ENCODE measurements at regions not wholly inside any gene's neighbourhood (a gene's known extent, or its start where the extent isn't known, plus 50 kb on each side); places are given as distances from the start of the nearest gene placed in this dataset.
A peak's percentile ranks its signal among the peaks of the same experiment; 100 is the strongest.

DNA sequence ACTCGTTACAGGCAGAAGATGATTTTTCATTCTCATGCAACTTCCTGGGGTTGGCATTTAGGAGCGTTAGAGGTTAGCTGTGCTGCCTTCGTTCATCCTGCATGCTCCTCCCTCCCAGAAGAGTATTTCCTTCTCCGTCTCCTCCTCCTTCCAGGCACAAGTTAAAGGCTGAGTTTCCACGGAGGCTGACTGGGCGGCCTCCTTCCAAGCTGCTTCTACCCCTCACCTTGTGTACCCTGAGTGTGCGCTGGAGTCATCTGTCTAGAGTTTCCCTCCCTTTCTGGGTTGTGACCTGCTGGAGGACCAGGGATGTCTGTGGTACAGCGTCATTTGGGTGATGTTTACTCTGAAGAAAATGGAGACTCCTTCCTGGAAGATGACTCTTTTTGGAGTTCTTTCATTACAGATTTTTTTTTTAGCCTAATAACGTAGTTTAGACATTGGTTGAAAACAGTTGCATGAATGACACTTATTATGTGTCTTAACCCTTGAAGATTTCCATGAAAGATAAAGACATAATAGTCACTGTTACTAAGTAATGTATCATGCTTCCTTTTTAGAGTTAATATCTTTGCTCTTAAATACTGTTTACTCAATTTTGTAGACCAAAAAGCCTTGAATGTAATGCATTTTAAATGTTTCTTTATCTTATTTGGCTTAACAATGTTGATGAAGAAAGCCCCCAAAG lies 146.9 kb downstream of the TENT4A start:
- Histone ChIP-seq H3K4me2 (ENCODE audit: insufficient read depth, insufficient read length, low read length) (no peak overlapping the region), H3K79me1 (ENCODE audit: insufficient read depth, low read depth, low read length, poor library complexity, severe bottlenecking) (no peaks in the 10 kb centered on the region), H4K8ac (replicated peaks; ENCODE audit: insufficient read length, low read depth, low read length) (no peak overlapping the region), H4K20me1 (ENCODE audit: control insufficient read depth, insufficient read depth, insufficient read length) (no peaks in the 10 kb centered on the region), H3K18ac (ENCODE audit: insufficient read length, low read depth, low read length) (no peak overlapping the region), H2BK20ac (ENCODE audit: low read depth, low read length, poor library complexity, severe bottlenecking) (no peak overlapping the region), H3K56ac (ENCODE audit: insufficient read length, low read depth, low read length) (no peak overlapping the region), H2AK5ac (ENCODE audit: insufficient read length, low read length) (no peak overlapping the region), H3K23me2 (ENCODE audit: insufficient read length, low read depth, low read length, poor library complexity, severe bottlenecking) (no peaks in the 10 kb centered on the region), H3K23ac (ENCODE audit: insufficient read length, low read depth, low read length) (no peak overlapping the region), H2BK5ac (ENCODE audit: insufficient read length, low read length) (no peak overlapping the region), H3K4ac (ENCODE audit: low read depth, low read length) (no peak overlapping the region), H3K27me3 (ENCODE audit: insufficient read depth, low read length) (no peaks in the 10 kb centered on the region), H2BK12ac (ENCODE audit: insufficient read length, low read depth, low read length) (no peak overlapping the region), H3K9me3 (ENCODE audit: control insufficient read depth, low read depth, low read length) (peaks cover 6% of the 10 kb centered on the region), H4K5ac (ENCODE audit: insufficient read length, low read depth, low read length) (no peak overlapping the region), H3K14ac (ENCODE audit: insufficient read depth, low read length) (no peak overlapping the region), H3K79me2 (ENCODE audit: insufficient read depth, low read length) (no peaks in the 10 kb centered on the region), H4K91ac (ENCODE audit: insufficient read length, low read depth, low read length) (no peak overlapping the region), H2AFZ (ENCODE audit: low read length) (no peak overlapping the region), H3K4me1 (ENCODE audit: insufficient read depth, low read length) (no peaks in the 10 kb centered on the region), H3K27ac (ENCODE audit: insufficient read length, low read depth, low read length) (no peak overlapping the region), H3K9ac (ENCODE audit: extremely low read depth, insufficient read length, low read length) (no peak overlapping the region), H2BK15ac (ENCODE audit: low read depth, low read length) (no peak overlapping the region), H3T11ph (ENCODE audit: low read length) (no peak overlapping the region), H2BK120ac (ENCODE audit: low read depth, low read length, poor library complexity, severe bottlenecking) (no peak overlapping the region)
- Mint-ChIP-seq H3K4me3 (no peak overlapping the region; a peak in 1 of 5 replicates), H3K4me1 (no peaks in the 10 kb centered on the region), H3K27ac (0 out of 7 replicates have a peak overlapping the region, but pooled peaks of 1 of the 3 experiments have one; percentile 5), H3K36me3 (ENCODE audit: insufficient read depth in 1 of 3, low read depth in 3 of 3) (peaks cover 4 to 8% (median 5%) of the 10 kb centered on the region in 3 experiments; a peak in 3 of 7 replicates), H3K9me3 (peaks cover 24 to 26% of the 10 kb centered on the region in 2 experiments), H3K27me3 (ENCODE audit: low read depth) (peaks cover 11% of the 10 kb centered on the region)
- TF ChIP-seq, protein P1, sequence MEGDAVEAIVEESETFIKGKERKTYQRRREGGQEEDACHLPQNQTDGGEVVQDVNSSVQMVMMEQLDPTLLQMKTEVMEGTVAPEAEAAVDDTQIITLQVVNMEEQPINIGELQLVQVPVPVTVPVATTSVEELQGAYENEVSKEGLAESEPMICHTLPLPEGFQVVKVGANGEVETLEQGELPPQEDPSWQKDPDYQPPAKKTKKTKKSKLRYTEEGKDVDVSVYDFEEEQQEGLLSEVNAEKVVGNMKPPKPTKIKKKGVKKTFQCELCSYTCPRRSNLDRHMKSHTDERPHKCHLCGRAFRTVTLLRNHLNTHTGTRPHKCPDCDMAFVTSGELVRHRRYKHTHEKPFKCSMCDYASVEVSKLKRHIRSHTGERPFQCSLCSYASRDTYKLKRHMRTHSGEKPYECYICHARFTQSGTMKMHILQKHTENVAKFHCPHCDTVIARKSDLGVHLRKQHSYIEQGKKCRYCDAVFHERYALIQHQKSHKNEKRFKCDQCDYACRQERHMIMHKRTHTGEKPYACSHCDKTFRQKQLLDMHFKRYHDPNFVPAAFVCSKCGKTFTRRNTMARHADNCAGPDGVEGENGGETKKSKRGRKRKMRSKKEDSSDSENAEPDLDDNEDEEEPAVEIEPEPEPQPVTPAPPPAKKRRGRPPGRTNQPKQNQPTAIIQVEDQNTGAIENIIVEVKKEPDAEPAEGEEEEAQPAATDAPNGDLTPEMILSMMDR (conservative IDR thresholded peaks at IDR 0.05): no peak
- no peak for DNase-seq
- no CpG with 5 or more reads among the region's 9 CpGs for WGBS (ENCODE audit: extremely low coverage, insufficient read length, low lambda C conversion rate)

Data from H9 (cell line).